GM21717 (cell line): ENCODE measurements at regions not wholly inside any gene's neighbourhood (a gene's known extent, or its start where the extent isn't known, plus 50 kb on each side); places are given as distances from the start of the nearest gene placed in this dataset.
"Not testable (repeated sequence)": the region's sequence is repeated elsewhere in the genome, so short reads cannot be mapped to it uniquely, and the experiment has no call there.

ENCODE experiments used
- ATAC-seq: cut with Tn5 transposase; IDR thresholded peaks from one replicate; pipeline ENCODE4 v1.9.1; 2021; ENCODE audit warnings: mild to moderate bottlenecking, moderate library complexity; ENCODE audit not compliant: unreplicated experiment

GRCh38 chr14:38593476-38593875 lies 337.6 kb upstream of the CLEC14A start:
- ATAC-seq = no peak

GRCh38 chr14:38592764-38593442 lies 337.0 kb upstream of the CLEC14A start:
- no peak for ATAC-seq

GRCh38 chr14:38589747-38590350 lies 334.0 kb upstream of the CLEC14A start:
- ATAC-seq = no peak

- ATAC-seq = no peak
Observed at GRCh38 chr14:38583471-38583870, 327.6 kb upstream of the CLEC14A start.

- no peak for ATAC-seq
Observed at GRCh38 chr14:38578278-38578681, 322.4 kb upstream of the CLEC14A start.

GRCh38 chr14:38567703-38568102 lies 311.8 kb upstream of the CLEC14A start:
- no peak for ATAC-seq

- ATAC-seq = no peak
Observed at GRCh38 chr14:38561657-38562056, 305.8 kb upstream of the CLEC14A start.

GRCh38 chr14:38559711-38560110 lies 303.8 kb upstream of the CLEC14A start:
- ATAC-seq = no peak

- ATAC-seq = not testable (repeated sequence)
Observed at GRCh38 chr14:38557391-38557790, 301.5 kb upstream of the CLEC14A start.

GRCh38 chr14:38556252-38556651 lies 300.4 kb upstream of the CLEC14A start:
- ATAC-seq = no peak

GRCh38 chr14:38554026-38554425 lies 298.1 kb upstream of the CLEC14A start:
- ATAC-seq = no peak

GRCh38 chr14:38553586-38553985 lies 297.7 kb upstream of the CLEC14A start:
- ATAC-seq = no peak

- ATAC-seq = no peak
Observed at GRCh38 chr14:38549564-38549963, 293.7 kb upstream of the CLEC14A start.

GRCh38 chr14:38547961-38548490 lies 292.1 kb upstream of the CLEC14A start:
- no peak for ATAC-seq

- ATAC-seq = no peak
Observed at GRCh38 chr14:38546932-38547551, 291.1 kb upstream of the CLEC14A start.

- no peak for ATAC-seq
Observed at GRCh38 chr14:38544776-38545175, 288.9 kb upstream of the CLEC14A start.

GRCh38 chr14:38543851-38544250 lies 288.0 kb upstream of the CLEC14A start:
- not testable (repeated sequence) for ATAC-seq

- not testable (repeated sequence) for ATAC-seq
Observed at GRCh38 chr14:38538053-38538452, 282.2 kb upstream of the CLEC14A start.

- ATAC-seq = no peak
Observed at GRCh38 chr14:38536376-38537038, 280.6 kb upstream of the CLEC14A start.

- ATAC-seq = no peak
Observed at GRCh38 chr14:38528582-38528981, 272.7 kb upstream of the CLEC14A start.

GRCh38 chr14:38527502-38527878 lies 271.6 kb upstream of the CLEC14A start:
- no peak for ATAC-seq
